Breast epithelium (tissue), 4 donors: ENCODE measurements at regions not wholly inside any gene's neighbourhood (a gene's known extent, or its start where the extent isn't known, plus 50 kb on each side); places are given as distances from the start of the nearest gene placed in this dataset.

Experiments
- DNase-seq, 2 donors: peaks; one replicate each; pipeline ENCODE4 v3.0.0-alpha.2; 2019; ENCODE audit warnings: low spot score in 2 of 2
- H3K27ac ChIP-seq, 2 donors: fragments of 200-600 bp; sonication (generic) in 1 of 2; one replicate each; pipeline ENCODE4 v1.5.1; 2016 to 2019; ENCODE audit warnings: mild to moderate bottlenecking in 1 of 2
- H3K27me3 ChIP-seq, 2 donors: fragments of 200-600 bp; sonication (generic) in 1 of 2; one replicate each; pipeline versions ENCODE4 v1.5.1 to v1.6.0; 2017 to 2019; ENCODE audit warnings: control low read depth in 1 of 2, mild to moderate bottlenecking in 1 of 2
- H3K36me3 ChIP-seq: fragments of 200-600 bp; one replicate; pipeline ENCODE4 v1.5.1; 2019
- H3K4me1 ChIP-seq, 2 donors: fragments of 200-600 bp; sonication (generic); one replicate each; pipeline ENCODE4 v1.5.1; 2016 to 2019; ENCODE audit warnings: control low read depth in 1 of 2
- H3K4me3 ChIP-seq, 3 donors: fragments of 200-600 bp; sonication (generic); 1 replicate in 2 of 3; 2 replicates in 1 of 3; pipeline ENCODE4 v1.5.1; 2016 to 2019; ENCODE audit warnings: mild to moderate bottlenecking in 3 of 3, moderate library complexity in 2 of 3
- H3K9me3 ChIP-seq, 2 donors: fragments of 200-600 bp; sonication (generic) in 1 of 2; one replicate each; pipeline ENCODE4 v1.5.1; 2016 to 2019; ENCODE audit warnings: control low read depth in 1 of 2
- CTCF ChIP-seq, 3 donors: fragments of 450-650 bp; IDR thresholded peaks; one replicate each; pipeline ENCODE4 v1.5.1; 2016 to 2017; ENCODE audit warnings: antibody characterized with exemption in 3 of 3, mild to moderate bottlenecking in 3 of 3, moderate library complexity in 3 of 3
- POLR2A ChIP-seq: fragments of 450-650 bp; IDR thresholded peaks from one replicate; pipeline ENCODE4 v1.6.1; 2016; ENCODE audit warnings: antibody characterized with exemption, mild to moderate bottlenecking, moderate library complexity
- POLR2AphosphoS5 ChIP-seq, 3 donors: sonication (generic); formaldehyde crosslinking; IDR thresholded peaks; one replicate each; pipeline ENCODE4 v1.6.1; 2017; ENCODE audit warnings: antibody characterized with exemption in 3 of 3
- intact Hi-C: fragments of 100-400 bp; cut with DNase I; formaldehyde crosslinking; loops from one replicate; pipeline ENCODE4 v1.15.1; 2023; ENCODE audit warnings: low total_unique reads

- no peak for DNase-seq
- no peaks in the 10 kb centered on the region for H3K27me3 ChIP-seq
- intact Hi-C loops = no loop called here
- no peak overlapping the region for H3K27ac ChIP-seq
- TF ChIP-seq CTCF (IDR thresholded peaks at IDR 0.05) = no peak
- no peak for TF ChIP-seq POLR2A
- TF ChIP-seq POLR2AphosphoS5 (IDR thresholded peaks at IDR 0.05) = no peak
- H3K4me1 ChIP-seq = no peaks in the 10 kb centered on the region
- H3K9me3 ChIP-seq = peaks cover 0 to 29% of the 10 kb centered on the region in 2 donors
- H3K4me3 ChIP-seq = no peak overlapping the region
- H3K36me3 ChIP-seq = no peaks in the 10 kb centered on the region
Observed at GRCh38 chr15:53046153-53046790, 256.1 kb upstream of the ONECUT1 start.

- Histone ChIP-seq H3K4me3 (no peak overlapping the region), H3K36me3 (no peaks in the 10 kb centered on the region), H3K27me3 (peaks cover 0 to 9% of the 10 kb centered on the region in 2 donors), H3K9me3 (peaks cover 0 to 7% of the 10 kb centered on the region in 2 donors), H3K27ac (no peak overlapping the region), H3K4me1 (no peaks in the 10 kb centered on the region)
- intact Hi-C loops = no loop called here
- TF ChIP-seq CTCF (IDR thresholded peaks at IDR 0.05) = no peak
- no peak for TF ChIP-seq POLR2AphosphoS5 (IDR thresholded peaks at IDR 0.05)
- no peak for TF ChIP-seq POLR2A
- DNase-seq = no peak
Observed at GRCh38 chr15:53038655-53038941, 248.5 kb upstream of the ONECUT1 start.

GRCh38 chr15:53037904-53038654, 247.9 kb upstream of the ONECUT1 start:
- H3K4me3 ChIP-seq = no peak overlapping the region
- peaks cover 0 to 10% of the 10 kb centered on the region in 2 donors for H3K27me3 ChIP-seq
- no peaks in the 10 kb centered on the region for H3K4me1 ChIP-seq
- no peak for DNase-seq
- intact Hi-C loops = no loop called here
- no peak overlapping the region for H3K27ac ChIP-seq
- TF ChIP-seq POLR2A (no peak), CTCF (IDR thresholded peaks at IDR 0.05) (no peak), POLR2AphosphoS5 (IDR thresholded peaks at IDR 0.05) (no peak)
- H3K9me3 ChIP-seq = peaks cover 0 to 7% of the 10 kb centered on the region in 2 donors
- no peaks in the 10 kb centered on the region for H3K36me3 ChIP-seq

- intact Hi-C loops = no loop called here
- Histone ChIP-seq H3K36me3 (no peaks in the 10 kb centered on the region), H3K9me3 (no peaks in the 10 kb centered on the region), H3K4me3 (no peak overlapping the region), H3K4me1 (no peaks in the 10 kb centered on the region), H3K27ac (no peak overlapping the region), H3K27me3 (peaks cover 0 to 12% of the 10 kb centered on the region in 2 donors)
- TF ChIP-seq CTCF (IDR thresholded peaks at IDR 0.05) = no peak
- no peak for TF ChIP-seq POLR2AphosphoS5 (IDR thresholded peaks at IDR 0.05)
- no peak for TF ChIP-seq POLR2A
- no peak for DNase-seq
Observed at GRCh38 chr15:53036641-53037040, 246.5 kb upstream of the ONECUT1 start.

- DNase-seq = no peak
- intact Hi-C loops = no loop called here
- Histone ChIP-seq H3K27me3 (peaks cover 0 to 12% of the 10 kb centered on the region in 2 donors), H3K4me1 (no peaks in the 10 kb centered on the region), H3K36me3 (no peaks in the 10 kb centered on the region), H3K27ac (no peak overlapping the region), H3K9me3 (no peaks in the 10 kb centered on the region), H3K4me3 (no peak overlapping the region)
- no peak for TF ChIP-seq POLR2A
- TF ChIP-seq CTCF (IDR thresholded peaks at IDR 0.05) = no peak
- no peak for TF ChIP-seq POLR2AphosphoS5 (IDR thresholded peaks at IDR 0.05)
Observed at GRCh38 chr15:53034767-53035245, 244.7 kb upstream of the ONECUT1 start.
